Fibroblast of skin of right quadriceps (primary cell): ENCODE measurements at regions not wholly inside any gene's neighbourhood (a gene's known extent, or its start where the extent isn't known, plus 50 kb on each side); places are given as distances from the start of the nearest gene placed in this dataset.
"Not testable (repeated sequence)": the region's sequence is repeated elsewhere in the genome, so short reads cannot be mapped to it uniquely, and the experiment has no call there.

ENCODE experiments used
- DNase-seq: peaks from one replicate; pipeline ENCODE4 v3.0.0-alpha.2; 2013

DNA sequence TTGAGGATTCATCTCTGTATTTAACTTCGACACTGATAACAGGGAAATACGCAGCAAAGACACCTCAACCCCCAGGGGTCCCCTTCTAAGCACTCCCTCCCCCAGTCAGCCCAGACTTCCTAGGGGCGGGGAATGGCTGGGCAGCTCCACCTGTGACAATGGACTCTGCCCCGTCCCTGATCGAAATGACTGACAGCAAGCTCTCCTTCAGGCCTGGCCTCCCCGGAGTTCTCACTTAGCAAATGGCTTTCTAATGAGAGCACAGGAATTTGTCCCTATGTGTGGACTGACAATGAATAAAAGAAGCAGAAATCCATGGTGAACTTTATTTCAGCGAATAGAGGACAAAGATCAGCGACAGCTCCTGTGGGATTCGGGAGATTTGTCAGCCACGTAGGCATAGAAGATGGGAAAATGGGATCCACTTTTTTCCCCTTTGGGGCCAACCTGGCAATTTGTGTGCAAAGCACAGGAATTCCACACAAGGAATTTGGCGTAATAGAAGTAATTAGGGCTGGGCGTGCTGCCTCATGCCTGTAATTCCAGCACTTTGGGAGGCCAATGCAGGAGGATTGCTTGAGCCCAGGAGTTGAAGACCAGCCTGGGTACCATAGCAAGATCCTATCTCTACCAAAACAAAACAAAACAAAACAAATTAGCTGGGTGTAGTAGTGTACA, 63.8 kb downstream of the TNFAIP2 start:
- DNase-seq, result no peak

DNA sequence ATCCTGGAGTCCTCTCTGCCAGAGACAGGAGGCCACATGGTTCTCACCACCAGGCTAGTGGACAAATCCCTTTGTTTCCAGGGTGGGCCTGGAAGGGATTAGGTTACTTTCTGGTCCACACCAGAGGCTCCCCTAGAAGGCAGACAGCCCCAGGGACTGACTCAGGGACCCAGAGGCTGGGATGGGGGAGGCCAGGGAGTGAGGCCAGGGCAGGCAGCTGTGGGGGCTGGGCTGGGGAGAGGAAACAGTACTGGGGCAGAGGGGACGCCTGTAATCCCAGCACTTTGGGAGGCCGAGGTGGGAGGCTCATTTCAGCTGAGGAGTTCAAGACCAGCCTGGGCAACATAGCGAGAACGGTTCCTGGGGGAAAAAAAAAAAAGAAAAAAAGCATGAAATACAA, 64.7 kb downstream of the TNFAIP2 start:
- no peak for DNase-seq

DNA sequence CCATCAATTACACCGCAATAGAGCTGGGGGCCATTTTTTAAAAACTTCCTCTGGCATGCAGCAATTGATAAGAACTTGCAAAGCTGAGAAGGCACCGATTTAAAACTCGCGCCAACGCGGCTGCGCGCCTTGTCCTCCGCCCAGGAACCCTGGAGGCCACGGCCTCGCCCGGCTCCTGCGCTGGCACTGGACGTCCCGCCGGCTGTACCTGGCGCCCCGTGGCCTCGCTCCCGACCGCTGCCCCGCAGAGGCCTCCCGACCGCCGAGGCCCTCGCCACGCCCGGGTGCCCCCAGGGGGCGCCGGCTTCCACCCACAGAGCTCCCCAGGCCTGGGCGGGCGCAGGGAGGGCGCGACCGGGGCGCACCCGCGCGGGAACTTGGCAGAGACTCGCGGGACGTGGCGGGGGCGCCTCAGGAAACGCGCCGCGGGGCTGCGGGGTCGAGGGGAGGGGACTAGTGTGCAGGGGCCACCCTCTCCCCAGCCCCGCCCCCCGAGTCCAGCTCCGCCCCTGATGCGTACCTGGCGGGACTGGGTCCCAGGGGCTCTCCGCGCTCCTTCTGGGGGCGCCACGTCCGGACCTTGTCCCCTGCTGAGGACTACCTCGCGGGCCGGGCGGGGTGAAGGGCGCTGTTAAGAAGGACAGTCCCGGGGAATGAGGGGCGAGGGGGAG, 65.7 kb downstream of the TNFAIP2 start:
- DNase-seq, result no peak

DNA sequence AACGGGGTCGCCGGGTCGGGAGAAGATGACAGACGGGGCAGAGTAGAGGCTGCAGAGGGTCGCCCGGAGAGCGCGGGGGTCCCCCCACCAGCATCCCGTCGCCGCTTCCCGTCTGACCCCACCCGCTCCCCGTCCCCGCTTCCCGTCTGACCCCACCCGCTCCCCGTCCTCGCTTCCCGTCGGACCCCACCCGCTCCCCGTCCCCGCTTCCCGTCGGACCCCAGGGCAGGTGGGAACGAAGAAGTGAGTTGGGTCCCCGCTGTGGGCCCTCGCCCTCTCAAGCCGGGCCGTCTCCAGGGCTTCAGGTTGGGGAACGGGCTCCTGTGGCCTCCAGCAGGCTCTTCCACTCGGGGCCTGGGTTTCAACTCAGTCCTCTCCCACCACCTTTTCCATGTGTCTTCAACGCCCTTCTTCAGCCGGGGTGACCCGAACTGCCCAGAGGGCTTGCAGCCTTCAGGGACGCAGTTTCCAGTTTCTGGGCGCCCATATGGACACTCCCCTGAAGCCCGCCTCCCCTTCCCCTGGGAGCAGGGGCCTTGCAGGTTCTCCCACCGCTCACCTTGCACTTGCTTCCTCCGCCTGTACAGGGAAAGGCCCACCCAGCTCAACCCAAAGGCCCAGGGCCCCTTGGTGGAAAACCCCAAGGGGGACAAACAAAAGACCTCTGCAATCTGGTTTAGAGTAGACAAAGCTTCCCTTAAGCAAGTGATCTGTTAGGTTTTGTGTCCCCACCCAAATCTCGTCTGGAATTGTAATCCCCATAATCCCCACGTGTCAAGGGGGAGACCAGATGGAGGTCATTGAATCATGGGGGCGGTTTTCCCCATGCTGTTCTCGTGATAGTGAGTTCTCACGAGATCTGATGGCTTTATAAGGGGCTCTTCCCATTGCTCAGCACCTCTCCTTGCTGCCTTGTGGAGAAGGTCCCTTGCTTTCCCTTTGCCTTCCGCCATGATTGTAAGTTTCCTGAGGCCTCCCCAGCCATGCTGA, 66.5 kb downstream of the TNFAIP2 start:
- DNase-seq, result no peak

DNA sequence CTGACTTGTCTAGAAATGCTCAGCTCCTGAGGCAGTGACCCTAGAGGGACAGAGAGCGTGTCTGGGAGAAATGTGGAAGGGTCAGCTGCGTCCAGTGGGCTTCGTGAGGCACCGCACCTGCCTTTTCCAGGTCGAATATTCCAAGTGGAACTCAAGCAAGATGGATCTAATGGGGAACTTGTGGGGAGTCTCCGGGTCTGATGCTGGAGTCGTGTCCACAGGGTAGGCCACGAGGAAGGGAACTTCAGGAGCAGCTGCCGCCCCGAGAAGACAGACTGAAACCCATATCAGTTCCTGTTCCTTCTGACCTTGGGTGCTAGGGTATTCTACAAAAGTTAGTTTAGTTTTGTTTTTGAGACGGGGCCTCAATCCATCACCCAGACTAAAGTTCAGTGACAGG, 67.5 kb downstream of the TNFAIP2 start:
- DNase-seq, result no peak

DNA sequence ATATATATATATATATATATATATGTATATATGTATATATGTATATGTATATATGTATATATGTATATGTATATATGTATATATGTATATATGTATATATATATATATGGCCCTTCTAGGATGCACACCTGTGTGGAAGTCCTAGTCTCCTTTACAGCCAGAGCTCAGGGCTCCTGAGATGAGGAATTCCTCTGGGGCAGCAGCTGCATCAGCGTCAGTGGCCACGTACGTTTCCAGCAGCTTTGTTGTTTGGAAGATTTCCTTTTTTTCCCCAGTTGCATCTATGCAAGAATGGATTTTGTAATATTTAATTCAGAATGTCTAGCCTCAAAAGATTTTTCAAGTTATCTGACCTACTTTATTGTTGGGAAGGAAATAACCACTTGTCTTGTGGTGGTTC, 68.6 kb downstream of the TNFAIP2 start:
- DNase-seq, result no peak

DNA sequence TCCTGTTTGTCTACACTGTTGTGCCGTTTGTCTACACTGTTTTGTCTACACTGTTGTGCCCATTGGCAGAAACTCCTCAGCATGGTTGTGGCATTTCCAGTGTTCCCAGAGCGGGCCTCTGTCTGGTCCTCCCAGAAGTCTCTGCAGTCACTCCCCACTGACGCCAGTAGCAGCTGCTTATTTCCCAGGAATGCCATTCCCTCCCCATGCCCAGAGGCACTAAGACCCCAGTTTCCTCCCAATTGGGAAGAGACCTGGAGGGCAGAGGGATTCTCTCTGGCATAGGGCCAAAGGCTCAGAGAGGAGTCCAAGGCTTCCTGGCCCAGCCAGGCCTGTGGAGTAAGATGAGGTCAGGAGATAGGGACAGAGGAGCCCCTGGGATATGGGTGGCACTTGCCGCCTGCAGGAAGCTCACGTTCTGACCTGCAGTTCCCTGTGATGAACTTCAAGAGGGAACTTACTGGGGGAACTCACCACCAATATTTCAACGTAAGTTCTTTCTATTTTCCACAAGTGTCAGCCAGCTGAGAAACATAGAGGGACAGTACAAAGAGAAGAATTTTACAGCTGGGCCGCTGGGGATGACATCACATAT, 69.1 kb downstream of the TNFAIP2 start:
- no peak for DNase-seq

DNA sequence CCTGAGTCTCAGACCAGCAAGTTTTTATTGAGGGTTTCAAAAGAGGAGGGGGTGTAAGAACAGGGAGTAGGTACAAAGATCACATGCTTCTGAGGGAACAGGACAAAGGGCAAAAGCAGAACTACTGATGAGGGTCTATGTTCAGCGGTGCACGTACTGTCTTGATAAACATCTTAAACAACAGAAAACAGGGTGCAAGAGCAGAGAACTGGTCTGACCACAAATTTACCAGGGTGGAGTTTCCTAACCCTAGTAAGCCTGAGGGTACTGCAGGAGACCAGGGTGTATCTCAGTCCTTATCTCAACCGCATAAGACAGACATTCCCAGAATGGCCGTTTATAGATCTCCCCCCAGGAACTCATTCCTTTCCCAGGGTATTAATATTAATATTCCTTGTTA, 69.6 kb downstream of the TNFAIP2 start:
- not testable (repeated sequence) for DNase-seq

DNA sequence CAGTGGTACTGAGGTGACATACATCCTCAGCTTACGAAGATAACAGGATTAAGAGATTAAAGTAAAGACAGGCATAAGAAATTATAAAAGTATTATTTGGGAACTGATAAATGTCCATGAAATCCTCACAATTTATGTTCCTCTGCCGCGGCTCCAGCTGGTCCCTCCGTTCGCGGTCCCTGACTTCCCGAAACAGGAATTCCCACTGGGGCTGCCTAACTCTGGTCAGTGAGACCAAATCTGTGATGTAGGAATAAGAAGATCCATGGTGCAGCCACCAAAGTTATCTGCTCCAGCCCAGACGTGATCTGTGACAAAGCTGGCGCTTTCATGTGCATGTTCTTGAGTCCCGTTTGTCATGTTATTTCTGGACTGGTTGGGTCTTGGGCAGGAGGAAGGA, 70.2 kb downstream of the TNFAIP2 start:
- DNase-seq, result not testable (repeated sequence)

DNA sequence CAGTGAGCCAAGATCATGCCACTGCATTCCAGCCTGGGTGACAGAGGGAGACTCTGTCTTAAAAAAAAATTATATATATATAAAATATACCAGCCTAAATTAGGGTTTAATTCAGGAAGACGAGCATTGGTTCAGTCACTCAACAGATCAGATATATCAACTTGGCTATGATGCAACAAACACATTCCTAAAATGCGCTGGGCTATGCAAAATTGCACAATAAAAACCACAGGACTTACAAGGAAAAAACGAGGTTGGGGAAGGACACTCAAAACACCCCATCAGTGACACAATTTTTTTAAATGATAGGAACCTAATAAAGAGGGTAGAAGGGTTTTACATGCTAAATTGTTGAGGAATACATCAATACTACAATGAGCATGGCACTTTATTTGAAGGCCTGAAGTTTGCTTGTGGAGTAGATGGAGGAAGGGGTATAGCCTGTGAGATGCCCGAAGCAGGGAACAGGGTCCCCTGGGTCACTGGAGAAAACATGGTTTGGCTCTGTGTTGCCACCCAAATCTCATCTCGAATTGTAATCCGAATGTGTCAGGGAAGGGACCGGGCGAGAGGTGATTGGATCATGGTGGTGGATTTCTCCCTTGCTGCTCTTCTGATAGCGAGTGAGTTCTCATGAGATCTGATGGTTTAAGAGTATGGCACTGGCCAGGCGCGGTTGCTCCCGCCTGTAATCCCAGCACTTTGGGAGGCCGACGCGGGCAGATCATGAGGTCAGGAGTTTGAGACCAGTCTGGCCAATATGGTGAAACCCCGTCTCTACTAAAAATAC, 71.2 kb downstream of the TNFAIP2 start:
- DNase-seq, result peak; percentile 71

DNA sequence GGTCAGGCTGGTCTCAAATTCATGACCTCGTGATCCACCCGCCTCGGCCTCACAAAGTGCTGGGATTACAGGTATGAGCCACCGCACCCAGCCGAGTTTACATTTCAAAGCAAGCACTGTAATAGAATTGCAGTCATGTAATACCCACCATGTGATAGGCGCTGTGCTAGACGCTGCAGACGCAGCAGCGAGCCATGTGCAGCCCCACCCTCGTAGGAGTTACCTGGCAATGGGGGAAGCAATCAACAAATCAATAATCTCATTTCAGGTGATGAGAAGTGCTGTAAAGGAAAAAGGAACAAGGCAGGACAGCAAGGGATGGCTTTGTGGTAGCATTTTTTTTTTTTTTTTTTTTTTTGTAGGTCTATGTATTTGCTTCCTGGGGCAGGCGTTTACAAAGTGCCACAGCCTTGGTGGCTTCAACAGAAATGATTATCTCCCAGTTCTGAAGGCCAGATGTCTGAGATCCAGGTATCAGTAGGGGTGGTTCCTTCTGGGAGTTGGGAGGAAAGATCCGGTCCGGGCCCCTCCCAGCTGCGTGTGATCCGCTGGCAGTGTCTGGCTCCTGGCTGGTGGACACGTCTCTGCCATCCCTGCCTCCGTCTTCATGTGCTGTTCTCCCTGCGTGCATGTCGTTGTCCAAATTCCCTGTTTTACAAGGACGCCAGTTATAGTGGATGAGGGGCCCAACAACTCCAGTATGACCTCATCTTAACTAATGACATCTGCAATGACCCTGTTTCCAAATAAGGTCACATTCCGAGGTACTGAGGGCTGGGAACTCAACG, 72.8 kb downstream of the TNFAIP2 start:
- no peak for DNase-seq

DNA sequence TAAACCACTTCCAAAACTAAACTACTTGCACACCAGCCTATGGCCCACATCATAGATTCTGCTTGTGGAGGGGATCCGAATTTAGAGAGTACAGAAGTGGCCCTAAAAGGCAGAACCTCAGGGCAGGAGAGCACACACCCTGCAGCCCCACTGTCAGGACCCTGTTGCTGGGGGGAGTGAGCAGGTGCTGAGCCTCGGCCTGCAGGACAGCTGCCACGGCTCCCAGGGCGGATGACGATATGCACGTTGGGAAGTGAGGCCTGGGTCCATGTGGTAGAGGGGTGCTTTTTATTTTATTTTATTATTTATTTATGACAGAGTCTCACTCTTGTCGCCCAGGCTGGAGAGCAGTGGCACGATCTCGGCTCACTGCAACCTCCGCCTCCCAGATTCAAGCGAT, 73.5 kb downstream of the TNFAIP2 start:
- no peak for DNase-seq

DNA sequence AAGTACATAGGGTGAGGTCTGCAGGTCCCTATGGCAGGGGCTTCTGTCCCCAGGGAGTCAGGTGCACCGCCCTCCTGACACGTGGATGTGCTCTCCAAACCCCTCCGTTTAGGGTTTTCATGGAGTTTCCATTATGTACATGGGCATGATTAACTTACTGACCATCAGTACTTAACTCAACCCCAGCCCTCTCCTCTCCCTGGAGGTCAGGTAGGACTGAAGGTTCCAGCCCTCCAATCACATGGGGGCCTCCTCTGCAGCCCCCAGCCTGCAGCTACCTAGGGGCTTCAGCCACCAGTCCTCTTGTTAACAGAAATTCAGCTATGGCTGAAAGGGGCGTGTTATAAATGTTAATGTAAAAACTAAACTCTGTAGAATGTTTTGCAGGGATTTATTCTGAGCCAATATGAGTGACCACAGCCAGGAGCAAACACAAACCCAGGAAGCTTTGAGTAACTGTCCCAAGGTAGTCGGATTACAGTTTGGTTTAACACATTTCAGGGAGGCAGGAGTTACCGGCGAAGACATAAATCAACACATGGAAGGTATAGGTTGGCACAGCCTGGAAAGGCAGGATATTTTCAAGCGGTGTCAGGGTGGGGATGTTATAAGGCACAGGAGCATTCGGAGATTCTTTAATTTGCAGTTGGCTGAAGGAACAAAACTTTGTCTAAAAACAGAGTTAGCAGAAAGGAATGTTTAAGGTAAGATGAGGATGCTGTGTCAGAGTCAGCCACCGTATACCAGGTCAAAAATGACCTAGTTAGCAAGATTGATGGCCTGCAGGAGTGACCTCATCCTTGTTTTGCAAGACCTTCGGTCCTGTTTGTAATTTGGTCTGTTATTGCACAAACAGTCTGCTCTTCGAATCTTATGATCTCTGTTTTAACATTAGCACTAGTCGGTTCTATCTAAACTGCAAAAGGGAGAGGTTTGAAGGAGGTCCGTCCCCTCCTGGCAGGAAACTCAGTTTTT, 75.2 kb downstream of the TNFAIP2 start:
- peak; percentile 57 for DNase-seq

DNA sequence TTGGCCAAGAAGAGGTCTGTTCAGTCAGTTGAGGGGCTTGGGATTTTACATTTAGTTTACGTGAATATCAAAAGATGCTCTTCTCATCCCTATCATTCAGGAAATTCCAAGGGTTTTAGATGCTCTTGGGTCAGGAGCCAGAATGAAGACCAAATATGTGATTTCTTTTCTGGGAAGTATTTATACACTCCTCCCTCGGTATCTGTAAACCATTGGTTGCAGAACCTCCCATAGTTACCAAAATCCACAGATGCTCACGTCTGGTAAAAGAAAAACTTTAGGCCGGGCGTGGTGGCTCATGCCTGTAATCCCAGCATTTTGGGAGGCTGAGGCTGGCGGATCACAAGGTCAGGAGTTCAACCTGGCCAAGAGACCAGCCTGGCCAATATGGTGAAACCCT, 75.9 kb downstream of the TNFAIP2 start:
- peak; percentile 49 for DNase-seq

DNA sequence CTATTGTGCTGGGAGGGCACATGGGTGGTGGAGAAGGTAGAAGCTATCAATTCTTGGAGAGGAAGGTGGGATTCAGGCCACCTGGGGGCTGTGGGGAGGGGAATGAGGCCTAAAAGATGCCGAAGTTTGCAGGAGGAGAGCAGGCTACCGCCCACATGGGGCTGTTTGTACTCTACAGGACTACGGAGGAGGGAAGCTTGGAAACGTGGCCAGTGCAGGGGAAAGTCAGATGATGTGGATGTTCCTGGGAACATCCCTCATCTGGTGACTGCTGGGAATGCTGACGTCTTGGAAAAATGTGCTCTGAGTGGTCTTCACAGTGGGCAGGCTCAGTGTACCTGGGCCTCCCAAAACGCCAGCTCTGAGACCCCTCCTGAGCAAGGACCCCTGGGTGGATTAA, 78.5 kb downstream of the TNFAIP2 start:
- no peak for DNase-seq

DNA sequence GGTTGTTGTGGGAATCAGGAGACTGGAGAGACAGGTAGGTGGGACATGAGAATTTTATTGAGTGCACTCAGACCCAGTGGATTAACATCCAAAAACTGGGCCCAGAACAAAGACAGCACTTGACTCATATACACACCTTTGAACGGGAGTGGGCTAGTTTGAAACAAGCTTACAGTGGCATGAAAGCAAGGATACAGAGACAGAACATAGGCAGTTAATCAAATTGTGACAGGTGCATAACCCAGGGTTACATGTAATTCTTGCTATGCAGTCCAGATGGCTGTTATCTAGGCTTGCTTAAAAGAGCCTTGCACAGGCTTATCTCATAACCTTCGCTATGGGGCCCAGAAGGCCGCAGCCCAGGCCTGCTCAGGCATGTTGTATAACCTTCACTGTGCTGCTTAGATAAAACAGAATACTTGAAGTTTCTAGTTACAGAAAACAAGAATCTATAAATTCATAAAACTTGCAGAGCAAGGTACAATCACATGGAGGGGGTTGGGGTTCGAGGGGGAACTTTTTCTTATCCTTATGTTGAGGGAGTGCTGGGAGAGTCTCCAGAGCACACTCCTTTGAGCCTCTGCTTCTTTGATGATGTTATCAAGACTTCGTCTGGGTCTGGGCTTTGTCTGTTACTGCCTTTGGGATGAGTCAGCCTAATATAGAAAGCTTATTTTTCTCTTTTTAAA, 81.7 kb downstream of the TNFAIP2 start:
- DNase-seq, result no peak

DNA sequence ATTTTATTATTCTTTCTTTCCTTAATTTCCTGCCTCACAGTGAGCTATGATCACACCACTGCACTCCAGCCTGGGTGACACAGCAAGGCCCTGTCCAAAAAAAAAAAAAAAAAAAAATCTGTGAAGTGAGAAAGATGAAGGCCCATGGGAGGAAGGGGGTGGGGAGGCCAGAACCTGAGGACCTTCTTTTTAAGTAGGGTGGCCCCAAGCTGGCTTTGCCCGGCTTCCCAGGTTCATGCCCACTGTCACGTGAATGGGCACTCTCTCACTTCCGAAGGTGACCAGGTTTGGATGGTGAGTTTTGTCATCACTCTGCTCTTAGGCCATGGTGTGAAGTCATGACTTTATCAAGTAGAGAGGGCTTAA, 82.3 kb downstream of the TNFAIP2 start:
- no peak for DNase-seq

DNA sequence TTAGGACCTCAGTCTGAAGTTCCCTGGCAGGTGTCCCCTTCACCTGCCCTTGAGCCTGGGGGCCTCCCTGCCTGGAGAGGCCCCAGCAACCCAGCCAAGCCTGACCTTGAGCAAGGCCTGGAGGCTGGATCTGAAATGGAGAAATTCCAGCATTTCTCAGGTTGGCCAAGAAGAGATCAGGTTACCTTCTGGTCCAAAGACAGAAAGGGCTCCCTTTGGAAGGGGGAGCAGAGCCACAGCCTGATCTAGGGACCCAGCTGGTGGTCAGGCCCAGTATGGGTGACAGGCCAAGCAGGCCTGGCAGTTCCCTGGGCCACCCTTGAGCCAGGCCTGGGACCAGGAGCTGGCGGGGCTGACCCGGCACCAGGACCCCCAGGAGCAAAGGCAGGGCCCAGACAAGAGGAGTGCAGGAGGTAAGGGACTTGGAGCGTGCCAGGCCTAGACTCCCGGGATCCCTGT, 82.8 kb downstream of the TNFAIP2 start:
- no peak for DNase-seq

DNA sequence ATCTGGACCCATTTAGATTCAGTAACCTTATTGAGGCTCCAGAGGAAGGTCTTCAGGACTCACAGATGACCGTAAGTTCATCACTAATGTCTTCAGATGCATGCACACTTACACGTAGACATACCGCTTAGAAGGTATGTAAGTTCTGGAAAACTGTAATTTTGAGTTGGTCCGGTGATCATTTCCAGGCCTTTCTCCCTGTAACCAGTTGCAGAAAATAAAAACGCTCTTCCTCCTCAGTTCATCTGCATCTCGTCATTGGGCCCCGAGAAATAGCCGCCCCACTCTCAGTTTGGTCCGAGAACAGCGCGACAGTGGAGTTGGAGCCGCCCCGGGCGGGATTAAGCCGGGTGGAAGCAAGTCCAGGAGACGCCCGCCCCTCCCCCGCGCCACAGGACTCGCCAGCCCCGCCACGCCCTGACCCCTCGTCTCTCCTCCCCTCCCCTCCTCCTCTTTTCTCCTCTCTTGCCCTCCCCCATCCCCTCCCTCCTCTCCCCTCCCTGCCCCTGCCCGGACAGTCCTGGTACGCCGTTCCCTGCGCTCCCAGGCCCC, 83.7 kb downstream of the TNFAIP2 start:
- peak; percentile 30 for DNase-seq
